ENCODE measurements at regions not wholly inside any gene's neighbourhood (a gene's known extent, or its start where the extent isn't known, plus 50 kb on each side); places are given as distances from the start of the nearest gene placed in this dataset.

- TF ChIP-seq, protein P1, sequence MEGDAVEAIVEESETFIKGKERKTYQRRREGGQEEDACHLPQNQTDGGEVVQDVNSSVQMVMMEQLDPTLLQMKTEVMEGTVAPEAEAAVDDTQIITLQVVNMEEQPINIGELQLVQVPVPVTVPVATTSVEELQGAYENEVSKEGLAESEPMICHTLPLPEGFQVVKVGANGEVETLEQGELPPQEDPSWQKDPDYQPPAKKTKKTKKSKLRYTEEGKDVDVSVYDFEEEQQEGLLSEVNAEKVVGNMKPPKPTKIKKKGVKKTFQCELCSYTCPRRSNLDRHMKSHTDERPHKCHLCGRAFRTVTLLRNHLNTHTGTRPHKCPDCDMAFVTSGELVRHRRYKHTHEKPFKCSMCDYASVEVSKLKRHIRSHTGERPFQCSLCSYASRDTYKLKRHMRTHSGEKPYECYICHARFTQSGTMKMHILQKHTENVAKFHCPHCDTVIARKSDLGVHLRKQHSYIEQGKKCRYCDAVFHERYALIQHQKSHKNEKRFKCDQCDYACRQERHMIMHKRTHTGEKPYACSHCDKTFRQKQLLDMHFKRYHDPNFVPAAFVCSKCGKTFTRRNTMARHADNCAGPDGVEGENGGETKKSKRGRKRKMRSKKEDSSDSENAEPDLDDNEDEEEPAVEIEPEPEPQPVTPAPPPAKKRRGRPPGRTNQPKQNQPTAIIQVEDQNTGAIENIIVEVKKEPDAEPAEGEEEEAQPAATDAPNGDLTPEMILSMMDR (IDR thresholded peaks at IDR 0.05; ENCODE audit: borderline replicate concordance, extremely low read depth, low read length, poor library complexity, severe bottlenecking), result no peak
- no peak for TF ChIP-seq EZH2 (IDR thresholded peaks at IDR 0.05; ENCODE audit: borderline replicate concordance, low read depth, low read length, severe bottlenecking)
These were observed 120.3 kb downstream of the MRM1 start for GRCh38 chr17:36721560-36722120.

All from DND-41 (cell line).